HG02981 (cell line): ENCODE measurements at regions not wholly inside any gene's neighbourhood (a gene's known extent, or its start where the extent isn't known, plus 50 kb on each side); places are given as distances from the start of the nearest gene placed in this dataset.

Experiments
- ATAC-seq: cut with Tn5 transposase; IDR thresholded peaks from one replicate; pipeline ENCODE4 v1.9.1; 2021; ENCODE audit warnings: mild to moderate bottlenecking, moderate library complexity; ENCODE audit not compliant: unreplicated experiment

- ATAC-seq: no peak
These were observed 586.1 kb upstream of the CELF2 start for GRCh38 chr10:10431422-10432066.

GRCh38 chr10:10432296-10433035 lies 585.2 kb upstream of the CELF2 start:
- no peak for ATAC-seq

- no peak for ATAC-seq
These were observed 583.4 kb upstream of the CELF2 start for GRCh38 chr10:10434312-10434711.

- ATAC-seq: no peak
These were observed 579.8 kb upstream of the CELF2 start for GRCh38 chr10:10437886-10438285.

GRCh38 chr10:10438335-10439100 lies 579.2 kb upstream of the CELF2 start:
- ATAC-seq: no peak

DNA sequence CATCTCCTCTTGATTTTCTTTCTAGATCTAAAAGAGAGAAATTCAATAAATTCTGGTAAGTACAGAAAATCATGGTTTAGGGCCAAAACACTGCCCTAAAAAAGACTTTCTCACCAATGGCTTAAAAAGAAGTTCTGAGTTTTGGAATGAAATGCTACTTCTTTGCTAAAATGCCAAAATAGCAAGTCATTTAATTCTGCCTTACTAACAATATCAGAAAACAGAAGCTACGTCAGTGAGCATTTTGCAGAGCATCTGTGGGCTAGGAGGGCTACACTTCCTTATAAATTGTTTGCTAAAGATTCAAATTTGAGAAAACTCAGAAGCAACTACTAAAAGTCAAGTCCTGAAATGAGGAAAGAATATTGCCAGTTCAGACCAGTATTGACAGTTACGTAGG lies 560.8 kb upstream of the CELF2 start:
- ATAC-seq: no peak

GRCh38 chr10:10460451-10460850 lies 557.2 kb upstream of the CELF2 start:
- ATAC-seq: no peak

DNA sequence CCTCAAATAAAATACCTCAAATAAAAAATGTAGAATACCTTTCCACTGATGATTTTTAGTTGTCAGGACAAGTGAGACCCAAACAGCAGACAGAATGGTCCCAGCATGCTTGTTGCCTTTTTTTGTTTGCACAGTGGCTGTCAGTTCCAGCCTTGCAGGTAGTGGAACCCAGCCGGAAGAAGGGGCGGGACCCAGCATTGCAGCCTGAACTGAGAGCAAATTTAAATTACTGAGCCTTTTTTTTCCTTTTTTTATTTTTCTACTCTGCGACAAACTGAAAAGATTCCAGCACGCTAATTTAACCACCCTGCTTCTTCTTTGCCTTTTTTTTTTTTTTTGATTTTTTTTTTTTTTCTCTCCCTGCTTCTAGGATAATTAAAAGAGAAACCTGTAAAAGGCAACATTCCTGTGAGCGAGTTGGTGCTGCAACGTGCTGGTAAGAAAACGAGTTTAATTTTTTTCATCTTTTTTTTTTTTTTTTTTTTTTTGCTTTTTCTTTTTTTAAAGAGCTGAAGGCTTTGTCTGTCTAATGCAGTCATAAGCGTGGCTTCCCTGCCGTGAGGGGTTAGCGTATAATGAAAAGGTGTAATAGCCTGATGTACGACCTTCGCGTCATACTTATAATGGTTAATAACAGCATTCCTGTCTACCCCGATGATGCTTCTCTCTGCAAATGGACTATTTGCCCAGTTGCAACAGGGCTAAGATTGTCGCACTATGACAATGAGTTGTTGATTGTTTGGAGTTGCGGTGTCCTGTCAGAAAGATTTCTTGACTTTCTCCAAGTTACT lies 555.3 kb upstream of the CELF2 start:
- no peak for ATAC-seq

- no peak for ATAC-seq
These were observed 545.9 kb upstream of the CELF2 start for GRCh38 chr10:10471758-10472157.

- no peak for ATAC-seq
These were observed 541.9 kb upstream of the CELF2 start for GRCh38 chr10:10475812-10476211.

DNA sequence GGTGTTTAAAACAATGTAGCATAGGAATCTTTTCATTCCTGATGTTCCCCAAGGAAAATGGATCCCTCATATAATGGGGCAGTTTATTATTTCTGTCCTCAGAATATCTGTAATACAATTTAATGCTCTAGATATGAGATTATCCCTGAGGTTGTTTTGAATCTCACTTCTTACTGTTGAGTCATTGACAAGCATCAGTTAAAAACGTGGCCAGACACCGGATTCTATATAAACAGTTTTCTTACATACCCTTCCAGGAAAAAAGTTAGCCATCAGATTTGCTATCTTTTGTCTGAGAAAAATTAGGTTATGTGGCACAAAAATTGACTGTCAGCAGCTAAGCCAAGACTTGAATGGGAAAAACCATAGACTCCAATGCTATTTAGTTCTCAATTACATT lies 539.8 kb upstream of the CELF2 start:
- no peak for ATAC-seq

GRCh38 chr10:10479465-10479864 lies 538.2 kb upstream of the CELF2 start:
- no peak for ATAC-seq

GRCh38 chr10:10482613-10483012 lies 535.1 kb upstream of the CELF2 start:
- ATAC-seq: no peak

- ATAC-seq: no peak
These were observed 528.6 kb upstream of the CELF2 start for GRCh38 chr10:10489076-10489475.

- no peak for ATAC-seq
These were observed 527.7 kb upstream of the CELF2 start for GRCh38 chr10:10489805-10490571.

DNA sequence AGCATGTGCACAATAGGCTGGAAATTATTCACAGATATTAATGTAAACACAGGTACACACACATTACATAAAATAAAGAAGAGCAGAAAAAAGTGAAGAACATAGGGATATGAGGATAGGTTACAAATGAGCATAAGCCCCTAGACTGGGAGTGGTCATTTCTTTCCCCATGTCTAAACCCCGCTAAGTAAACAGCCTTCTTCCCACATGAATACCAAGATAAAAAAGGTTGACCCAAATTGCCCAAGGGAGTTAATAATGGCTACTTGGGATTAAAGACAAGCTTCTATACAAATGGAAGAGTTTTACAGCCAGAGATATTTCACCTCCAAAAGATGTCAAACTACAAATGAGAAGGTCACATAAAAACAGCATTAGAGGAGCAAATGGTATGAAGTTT lies 527.1 kb upstream of the CELF2 start:
- no peak for ATAC-seq

DNA sequence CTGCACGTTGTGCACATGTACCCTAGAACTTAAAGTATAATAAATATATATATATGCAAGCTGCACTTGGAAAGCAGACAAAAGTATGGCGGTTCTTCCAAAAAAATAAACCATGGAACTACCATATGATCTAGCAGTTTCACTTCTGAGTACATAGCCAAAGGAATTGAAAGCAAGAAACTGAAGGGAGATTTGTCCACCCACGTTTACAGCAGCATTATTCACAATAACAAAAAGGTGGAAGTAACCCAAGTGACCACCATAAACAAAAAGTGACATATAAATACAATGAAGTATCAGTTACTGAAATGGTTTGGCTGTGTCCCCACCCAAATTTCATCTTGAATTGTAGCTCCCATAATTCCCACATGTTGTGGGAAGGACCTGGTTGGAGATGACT lies 525.3 kb upstream of the CELF2 start:
- no peak for ATAC-seq

DNA sequence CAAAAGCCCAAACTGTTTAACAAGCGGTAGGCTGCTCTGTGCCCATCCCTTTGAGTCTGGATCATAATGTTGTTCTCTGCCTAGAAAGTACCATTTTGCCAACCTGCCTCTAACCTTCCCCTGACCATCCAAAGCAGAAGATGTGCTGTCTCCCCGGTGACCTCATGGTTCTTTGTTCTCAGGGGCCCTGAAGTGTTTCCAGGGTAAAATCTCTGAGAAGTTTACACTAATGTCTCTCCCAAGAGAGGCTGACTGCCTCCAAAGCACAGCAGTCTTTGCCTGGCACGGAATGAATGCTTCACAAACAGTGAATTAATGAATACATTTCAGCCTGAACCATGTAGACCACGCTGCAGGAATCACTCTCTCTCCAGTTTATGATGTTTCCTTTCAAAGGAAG lies 523.8 kb upstream of the CELF2 start:
- ATAC-seq: no peak

DNA sequence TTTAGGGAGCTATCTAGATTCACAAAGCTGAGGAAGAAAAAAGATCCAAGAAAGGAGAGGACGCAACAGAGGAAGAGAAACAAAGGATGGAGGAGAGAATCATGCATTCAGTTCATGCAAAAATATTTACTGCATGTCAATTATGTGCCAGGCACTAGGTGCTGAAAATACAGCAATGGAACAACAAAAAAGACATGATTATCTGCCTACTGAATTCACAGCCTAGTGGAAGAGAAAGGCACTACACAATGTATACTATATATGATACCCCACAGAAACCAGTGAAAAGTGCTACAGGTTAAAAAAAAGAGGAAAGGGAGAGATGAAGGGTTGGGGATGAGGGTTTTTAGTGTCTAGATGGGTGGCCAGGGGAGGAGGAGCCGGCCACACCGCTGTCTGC lies 520.4 kb upstream of the CELF2 start:
- no peak for ATAC-seq

GRCh38 chr10:10498781-10499180 lies 518.9 kb upstream of the CELF2 start:
- ATAC-seq: no peak
